GM21619 (cell line): ENCODE measurements at regions not wholly inside any gene's neighbourhood (a gene's known extent, or its start where the extent isn't known, plus 50 kb on each side); places are given as distances from the start of the nearest gene placed in this dataset.
"Not testable (repeated sequence)": the region's sequence is repeated elsewhere in the genome, so short reads cannot be mapped to it uniquely, and the experiment has no call there.

Source experiments
- ATAC-seq: cut with Tn5 transposase; IDR thresholded peaks from one replicate; pipeline ENCODE4 v1.9.1; 2021; ENCODE audit not compliant: unreplicated experiment

DNA sequence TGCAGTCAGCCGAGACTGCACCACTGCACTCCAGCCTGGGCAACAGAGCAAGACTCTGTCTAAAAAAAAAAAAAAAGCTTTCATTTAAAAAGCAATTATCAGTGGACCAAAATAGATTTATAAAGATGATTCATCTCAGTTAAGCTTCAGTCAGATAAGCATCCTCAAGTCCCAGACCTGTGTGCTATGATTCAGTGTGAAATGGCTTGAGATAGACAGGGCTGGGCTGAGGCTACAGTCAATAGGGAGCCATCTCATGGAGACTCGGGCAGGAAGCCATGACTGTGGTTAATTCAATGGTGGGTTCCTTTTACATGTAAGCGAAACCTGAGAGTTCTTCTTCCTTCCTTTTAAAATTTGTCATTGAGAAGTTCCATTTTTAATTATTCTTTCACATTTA is 276.0 kb downstream of the TFAP2A start:
- no peak for ATAC-seq

DNA sequence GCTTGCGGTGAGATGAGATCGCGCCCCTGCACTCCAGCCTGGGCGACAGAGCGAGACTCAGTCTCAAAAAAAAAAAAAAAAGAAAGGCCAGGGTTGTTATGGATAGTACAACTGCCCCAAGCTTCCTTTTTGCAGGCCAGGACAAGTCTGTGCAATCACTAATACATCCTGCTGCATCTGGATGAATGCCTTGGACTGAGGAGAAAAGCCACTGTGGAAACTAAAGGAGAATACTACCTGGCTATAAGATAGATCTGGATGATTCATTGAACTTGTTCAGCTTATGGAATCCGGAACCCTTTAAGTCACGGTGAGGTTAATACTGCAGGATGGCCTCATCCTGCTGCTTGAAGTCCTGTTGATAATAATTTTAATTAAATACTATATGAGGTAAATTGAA is 278.2 kb downstream of the TFAP2A start:
- ATAC-seq: no peak

DNA sequence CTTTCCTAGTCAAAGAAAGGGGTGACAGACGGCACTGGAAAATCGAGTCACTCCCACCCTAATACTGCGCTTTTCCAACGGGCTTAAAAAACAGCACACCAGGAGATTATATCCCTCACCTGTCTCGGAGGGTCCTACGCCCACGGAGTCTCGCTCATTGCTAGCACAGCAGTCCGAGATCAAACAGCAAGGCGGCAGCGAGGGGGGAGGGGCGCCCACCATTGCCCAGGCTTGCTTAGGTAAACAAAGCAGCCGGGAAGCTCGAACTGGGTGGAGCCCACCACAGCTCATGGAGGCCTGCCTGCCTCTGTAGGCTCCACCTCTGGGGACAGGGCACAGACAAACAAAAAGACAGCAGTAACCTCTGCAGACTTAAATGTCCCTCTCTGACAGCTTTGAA is 280.7 kb downstream of the TFAP2A start:
- not testable (repeated sequence) for ATAC-seq

DNA sequence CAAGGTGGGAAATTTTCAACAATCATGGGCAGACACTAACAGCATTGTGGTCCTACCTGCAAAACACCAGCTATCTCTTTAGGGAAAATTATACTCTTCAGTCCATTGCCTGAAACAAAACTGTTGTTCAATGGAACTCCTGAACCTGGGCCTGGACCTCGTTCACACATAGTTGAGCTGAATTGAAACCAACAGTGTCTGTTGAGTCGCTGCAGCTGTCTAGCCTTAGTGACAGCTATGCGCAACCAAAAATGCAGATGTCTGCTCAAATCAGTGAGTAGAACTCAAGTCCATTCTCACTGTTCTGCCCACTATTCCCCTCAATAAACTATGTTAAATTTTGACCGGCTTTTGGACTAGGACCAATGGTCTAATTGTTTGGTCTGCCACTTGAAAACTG is 286.2 kb downstream of the TFAP2A start:
- ATAC-seq: no peak

DNA sequence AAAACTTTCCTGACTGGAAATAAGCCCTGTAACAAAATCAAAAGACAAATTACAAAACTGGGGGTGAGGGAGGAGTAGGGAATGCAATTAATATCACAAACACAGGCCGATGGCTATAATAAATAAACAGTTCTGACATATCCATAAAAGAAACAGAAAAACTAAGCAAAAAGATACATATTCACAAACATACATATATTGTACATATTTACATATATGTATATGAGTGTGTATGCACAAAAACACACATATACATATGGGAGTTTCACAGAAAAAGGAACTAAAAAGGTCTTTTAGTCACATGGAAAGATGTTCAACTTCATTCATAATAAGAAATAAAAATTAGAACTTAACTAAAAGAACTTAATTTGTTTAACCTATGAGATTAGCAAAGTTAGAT is 292.7 kb downstream of the TFAP2A start:
- ATAC-seq: no peak

DNA sequence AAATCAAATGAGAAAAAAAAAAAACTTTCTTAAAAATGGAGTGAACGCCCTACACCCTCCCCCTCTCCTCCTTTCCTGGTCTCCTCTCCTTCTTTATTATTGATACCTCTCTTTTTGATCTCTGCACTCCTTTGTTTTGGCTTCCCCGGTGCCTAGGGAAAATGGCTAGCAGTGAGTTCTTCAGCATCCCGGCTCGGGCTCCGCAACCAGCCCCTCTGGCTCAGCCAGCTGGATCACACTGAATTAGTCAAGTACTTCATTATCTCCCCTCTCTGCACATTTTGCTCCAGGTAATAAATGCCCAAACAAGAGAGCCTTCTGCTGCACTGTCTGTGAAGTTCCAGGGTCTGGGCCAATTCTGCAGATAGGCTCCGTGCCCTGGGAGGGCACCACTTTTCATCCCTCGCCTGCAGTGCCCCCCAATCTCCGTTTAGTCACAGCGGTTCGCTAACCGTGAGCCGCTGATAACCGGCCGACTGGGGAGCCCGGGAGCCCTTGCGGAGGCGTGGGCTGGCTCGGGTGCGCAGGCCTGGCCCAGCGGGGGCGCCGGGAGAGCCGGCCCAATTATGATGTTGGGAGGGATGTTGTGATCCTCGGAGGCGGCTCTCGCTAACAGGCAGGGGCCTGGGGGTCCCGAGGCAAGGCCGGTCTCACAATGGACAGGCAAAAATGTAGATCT is 301.9 kb downstream of the TFAP2A start:
- no peak for ATAC-seq

DNA sequence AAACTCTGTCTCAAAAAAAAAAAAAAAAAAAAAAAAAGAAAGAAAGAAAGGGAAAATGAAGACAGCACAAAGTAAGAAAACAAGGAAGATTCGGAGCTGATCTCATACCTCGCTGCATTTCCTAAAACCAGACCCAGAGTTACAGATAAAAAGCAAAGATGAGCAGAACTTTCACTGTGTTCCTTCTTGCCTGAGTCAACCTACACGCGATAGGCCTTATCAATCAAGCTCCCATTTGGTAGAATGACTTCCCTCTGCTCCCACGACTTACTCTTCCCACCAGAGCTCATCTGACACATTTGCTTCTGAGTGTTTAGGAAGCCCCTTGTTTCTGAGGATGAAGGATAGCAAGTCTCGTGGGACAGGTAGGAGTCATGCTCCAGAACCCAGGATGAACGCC is 302.9 kb downstream of the TFAP2A start:
- no peak for ATAC-seq

DNA sequence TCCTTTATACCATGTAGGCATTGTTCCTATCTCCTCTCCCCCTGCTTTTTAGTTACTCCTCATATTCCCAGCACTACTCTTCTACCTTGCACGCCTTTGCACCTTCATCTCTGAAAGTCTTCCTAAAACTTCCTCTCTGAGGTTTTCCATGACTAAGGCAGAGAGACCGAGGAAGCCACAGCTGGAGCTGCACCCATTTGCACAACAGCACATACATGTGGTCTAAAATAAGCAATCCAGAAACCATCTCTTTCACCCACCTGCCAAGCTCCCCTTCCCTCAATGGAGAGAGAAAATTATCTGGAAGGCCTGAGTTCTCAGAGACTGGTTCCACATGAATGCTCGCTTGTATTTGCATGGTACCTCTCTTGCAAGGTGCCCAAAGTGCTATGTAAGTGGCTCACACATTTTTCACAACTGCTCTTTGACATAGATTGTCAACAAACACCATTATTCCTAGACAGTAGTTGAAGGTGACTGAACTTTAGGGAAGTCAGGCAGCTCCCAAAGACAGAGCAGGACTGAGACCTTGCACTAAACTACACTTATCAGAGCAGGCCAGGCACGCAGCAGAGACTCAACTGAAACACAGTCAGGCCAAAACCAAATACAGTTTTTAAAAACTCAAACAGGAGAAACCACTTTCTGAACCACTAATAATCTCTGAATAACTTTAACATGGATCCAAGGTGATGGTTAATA is 313.2 kb downstream of the TFAP2A start:
- no peak for ATAC-seq

DNA sequence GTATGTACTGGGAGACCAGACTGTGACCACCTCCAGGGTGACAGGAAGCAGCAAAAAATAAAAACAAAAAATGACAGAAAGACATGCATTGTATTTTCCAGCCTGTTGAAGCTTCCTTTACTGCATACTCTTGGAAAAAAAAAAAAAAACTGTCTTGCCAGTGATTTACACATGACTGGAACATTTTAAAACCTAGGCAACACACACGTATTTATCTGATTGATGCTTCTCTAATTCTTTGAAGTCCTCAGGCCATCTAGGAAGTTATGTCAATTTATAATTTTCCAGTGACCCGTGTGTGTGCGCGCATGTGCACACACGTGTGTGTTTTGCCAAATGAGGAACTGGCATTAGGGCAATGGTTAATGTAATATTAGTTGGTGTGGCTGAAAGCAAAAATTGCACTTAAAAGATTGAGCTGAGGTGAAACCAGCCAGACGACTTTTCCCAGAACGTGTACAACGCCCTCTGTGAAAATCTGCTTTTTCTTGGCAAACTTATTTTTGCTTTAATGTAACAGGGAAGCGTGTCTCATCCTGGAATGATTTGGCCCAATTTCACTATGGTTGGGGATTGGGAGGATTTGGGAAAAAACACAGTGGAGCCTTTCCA is 315.2 kb downstream of the TFAP2A start:
- no peak for ATAC-seq

DNA sequence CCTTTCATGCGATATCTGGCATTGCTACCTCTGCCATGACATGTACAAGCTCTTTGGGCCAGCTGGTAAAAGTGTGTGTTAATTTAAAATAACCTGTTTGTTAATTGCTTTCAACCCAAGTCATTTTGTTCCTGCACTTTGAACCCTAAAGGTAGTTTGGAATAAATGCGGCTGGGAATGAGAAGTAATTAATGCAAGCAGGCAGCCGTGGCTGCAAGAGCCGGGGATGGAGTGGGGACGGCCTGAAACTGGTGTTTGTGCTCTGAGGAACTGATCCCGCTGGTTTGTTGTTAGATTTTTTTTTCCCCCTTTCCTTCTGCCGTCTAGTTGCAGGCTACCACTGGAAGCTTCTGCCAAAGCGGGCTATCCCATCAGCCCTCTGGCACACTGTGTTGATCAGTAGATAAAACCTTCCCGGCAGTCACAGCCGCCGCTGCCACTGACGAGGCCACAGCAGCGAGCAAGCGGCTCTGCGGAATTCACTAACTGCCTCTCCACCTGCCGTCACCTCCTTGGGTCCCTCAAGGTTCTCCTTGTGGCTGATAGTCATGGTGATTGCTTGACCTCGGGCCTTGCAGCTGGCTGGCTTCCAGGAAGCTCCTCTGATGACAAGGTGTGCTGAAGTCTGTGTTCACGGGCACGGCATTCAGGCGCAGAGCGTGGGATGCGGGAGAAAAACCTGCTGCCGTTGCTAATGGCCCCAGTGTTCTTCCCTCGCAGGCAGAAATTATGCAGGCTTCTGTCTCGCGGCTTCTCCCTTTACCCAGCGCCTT is 315.9 kb downstream of the TFAP2A start:
- ATAC-seq: no peak

DNA sequence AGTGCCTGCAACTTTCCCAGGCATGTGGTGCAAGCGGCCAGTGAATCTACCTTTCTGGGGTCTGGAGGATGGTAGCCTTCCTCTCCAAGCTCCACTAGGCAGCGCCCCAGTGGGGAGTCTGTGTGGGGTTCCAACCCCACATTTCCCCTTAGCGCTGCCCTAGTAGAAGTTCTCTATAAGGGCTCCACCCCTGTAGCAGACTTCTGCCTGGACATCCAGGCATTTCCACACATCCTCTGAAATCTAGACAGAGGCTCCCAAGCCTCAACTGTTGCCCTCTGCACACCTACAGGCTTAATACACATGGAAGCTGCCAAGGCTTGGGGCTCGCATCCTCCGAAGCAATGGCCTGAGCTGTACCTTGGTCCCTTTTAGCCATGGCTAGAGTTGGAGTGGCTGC is 321.6 kb downstream of the TFAP2A start:
- ATAC-seq: no peak

DNA sequence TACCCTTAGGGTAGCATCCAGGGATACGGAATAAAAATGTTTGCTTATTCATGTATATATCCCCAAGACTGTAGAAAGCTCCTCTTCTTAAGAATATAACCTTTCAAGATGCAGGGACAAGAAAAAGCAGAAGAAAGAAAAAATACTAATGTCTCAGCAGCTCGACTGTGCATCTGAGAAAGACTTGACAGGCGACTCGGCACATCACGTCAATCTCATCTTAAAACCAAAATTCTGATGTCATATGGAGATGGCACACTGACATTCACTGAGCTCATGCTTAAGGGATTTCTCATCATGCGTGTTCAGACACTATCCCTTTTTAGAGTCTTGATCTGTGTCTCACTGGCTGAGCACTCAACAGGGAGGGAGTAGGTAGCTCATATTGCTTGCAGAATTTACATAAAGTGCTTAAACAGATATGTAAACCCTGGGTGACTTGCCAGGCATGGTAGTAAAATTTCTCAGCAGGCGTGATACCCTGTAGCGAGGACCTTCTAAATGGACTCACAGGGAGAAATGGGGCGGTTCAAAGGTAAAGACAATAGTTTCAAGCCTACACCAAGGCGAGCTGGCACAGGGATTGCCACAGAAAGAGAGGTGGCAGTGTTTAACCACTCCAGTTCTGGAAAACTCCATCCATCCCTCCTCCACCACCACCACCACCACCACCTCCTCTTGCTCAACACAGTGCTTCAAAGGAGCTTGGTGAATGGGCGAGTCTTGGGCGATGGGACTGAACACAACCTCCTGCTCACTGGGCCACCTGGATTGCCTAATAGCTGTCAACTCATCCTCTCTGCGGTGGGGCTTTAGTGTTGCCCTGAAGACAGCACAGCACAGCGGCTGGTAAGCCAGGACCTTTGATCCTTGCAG is 330.5 kb downstream of the TFAP2A start:
- no peak for ATAC-seq

DNA sequence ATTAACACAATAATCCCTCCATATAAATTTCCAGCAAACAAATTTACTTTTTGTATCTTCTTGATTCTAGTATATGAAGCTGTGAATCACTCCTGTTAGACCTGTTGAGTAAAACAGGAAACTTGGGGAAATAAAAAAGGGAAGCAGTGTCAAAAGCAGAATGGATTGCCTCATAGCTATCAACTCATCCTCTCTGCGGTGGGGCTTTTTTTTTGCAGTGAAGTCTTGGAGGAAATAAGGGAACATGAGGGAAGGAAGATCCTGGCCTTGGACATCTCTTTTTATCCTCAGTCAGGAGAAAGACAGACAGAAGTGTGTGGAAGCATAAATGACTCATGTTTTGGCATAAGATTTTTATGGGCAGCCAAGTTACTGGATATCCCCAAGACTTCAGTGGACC is 332.5 kb downstream of the TFAP2A start:
- ATAC-seq: no peak

DNA sequence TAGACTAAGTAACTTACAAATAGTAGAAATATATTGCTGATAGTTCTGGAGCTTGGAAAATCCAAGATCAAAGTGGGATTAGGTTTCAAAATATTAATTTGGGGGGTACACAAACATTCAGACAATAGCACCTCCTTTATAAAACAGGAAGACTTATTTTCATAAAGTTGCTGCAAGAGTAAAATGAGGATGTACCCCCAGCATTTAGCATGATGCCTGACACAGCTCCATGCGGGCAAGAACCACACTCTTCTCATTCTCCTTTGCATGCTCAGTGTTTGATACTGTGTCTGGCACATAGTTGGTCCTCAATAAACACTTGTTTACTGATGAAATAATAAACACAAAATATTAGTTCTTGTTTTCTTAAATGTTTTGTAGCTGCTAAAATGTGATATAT is 332.9 kb downstream of the TFAP2A start:
- ATAC-seq: no peak

DNA sequence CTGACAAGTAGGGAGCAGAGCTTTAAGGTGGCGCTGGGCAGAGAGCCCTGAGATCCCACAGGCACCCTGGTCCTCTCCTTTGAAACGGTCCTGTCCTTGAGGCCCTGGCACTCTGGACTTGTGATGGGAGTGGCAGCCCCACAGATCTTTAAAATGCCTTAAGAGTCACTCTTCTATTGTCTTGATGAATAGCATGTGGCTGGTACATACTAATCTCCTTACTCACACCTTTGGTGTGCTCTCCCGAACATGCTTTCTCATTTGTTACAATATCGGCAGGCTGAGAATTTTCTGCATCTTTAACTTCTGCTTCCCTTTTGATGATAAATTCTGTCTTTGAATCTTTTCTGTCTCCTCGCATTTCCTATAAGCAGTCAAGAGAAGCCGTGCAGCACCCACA is 333.8 kb downstream of the TFAP2A start:
- ATAC-seq: no peak

DNA sequence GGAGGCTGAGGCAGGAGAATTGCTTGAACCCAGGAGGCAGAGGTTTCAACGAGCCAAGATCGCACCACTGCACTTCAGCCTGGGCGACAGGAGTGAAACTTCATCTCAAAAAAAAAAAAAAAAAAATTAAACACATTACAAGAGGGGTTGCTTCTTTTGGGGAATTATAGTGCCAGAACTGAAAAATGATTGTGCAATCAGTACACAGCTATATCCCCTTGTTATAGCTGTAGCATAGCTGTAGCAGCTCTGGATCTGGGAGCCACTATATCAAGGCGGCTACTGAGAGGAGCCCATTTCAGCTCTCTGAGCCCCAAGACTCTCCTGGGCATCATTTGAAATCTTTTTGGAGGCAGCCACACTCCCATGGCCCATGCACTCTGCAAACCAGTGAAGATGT is 334.3 kb downstream of the TFAP2A start:
- ATAC-seq: no peak

DNA sequence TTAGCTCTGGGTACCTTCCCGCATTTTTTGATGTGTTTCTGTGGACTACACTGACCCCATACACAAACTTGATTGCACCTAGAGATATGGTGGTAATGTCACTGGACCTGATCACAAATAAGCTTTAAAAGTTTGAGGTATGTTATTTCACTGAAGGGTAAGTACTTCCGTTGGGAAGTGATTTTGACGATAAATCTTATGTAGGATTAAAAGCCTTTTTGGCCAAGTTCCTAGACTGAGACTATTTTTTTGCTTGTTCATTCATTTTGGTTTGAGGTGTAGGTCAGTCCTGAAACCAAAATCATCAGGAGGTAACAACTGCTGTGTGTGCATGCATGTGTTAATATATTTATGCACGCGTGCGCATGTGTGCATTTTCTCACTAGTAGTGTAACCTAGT is 336.3 kb downstream of the TFAP2A start:
- ATAC-seq: no peak

DNA sequence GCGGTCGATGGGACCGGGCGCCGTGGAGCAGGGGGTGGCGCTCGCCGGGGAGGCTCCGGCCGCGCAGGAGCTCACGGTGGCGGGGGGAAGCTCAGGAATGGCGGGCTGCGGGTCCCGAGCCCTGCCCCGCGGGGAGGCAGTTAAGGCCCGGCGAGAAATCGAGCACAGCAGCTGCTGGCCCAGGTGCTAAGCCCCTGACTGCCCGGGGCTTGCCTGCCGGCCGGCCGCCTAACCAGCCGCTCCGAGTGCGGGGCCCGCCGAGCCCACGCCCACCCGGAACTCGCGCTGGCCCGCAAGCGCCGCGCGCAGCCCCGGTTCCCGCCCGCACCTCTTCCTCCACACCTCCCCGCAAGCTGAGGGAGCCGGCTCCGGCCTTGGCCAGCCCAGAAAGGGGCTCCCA is 340.1 kb downstream of the TFAP2A start:
- ATAC-seq: not testable (repeated sequence)

DNA sequence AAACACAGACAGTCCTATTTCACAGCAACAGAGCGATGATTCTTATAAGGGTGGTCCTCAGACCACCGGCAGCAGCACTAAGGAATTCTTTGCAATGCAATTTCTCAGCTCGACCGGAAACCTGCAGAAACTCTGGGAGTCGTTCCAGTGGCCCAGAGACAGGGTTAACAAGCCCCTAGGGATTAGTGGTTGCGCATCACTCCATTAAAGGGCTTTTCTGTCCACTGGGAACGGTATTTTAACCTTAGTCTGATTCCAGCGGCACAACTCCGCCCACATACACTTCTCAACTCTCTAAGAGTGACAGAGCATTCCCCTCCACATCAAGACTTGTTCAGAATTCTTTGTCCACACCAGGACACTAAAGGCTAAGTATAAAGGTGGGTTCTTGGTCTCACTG is 341.5 kb downstream of the TFAP2A start:
- ATAC-seq: no peak

DNA sequence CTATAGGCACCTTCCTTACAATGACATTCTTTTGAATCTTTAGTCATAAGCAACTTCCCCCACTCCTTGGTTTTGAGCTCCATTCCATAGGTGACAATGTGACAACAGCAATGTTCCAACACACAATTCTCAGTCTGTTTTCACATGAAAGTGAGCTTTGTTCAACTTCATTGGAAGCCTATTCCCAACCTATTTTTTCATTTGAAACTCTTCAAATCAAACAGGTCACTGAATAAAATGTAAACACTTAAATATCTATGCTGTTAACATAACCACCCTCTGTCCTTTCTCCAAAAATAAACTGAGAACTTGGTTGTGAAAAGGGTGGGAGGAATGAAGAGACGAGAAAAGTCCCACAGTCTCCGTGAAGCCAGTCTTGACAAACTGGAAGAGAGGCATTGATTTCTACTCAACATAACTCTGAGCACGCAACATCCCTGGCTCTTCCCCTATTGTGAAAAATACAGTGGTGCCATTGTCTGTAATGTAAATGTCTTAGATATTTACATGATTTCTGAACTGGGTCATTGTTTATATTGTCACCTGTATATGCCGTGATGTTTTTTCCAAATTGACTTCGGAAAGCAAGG is 343.1 kb downstream of the TFAP2A start:
- no peak for ATAC-seq
